ENCODE measurements at regions not wholly inside any gene's neighbourhood (a gene's known extent, or its start where the extent isn't known, plus 50 kb on each side); places are given as distances from the start of the nearest gene placed in this dataset.

DNA sequence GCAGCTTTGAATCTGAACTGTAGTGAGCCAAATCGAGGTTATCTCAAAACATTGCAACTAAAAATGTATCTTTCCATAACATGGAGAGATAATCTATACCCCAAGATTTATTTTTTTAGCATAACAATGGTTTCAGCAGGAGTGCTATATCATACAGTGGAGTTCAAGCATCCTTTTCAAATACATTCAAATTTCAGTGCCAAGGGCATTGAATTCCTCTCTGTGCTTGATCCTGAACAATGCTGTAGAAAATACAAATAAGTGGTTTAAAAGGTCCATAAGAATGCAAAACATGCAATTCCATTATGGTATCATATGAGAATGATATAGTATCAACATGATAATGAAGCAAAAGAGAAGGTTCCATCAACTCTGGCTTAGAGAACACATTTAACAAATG is 201.7 kb downstream of the TXNL1 start:
- Histone ChIP-seq H3K36me3 (ENCODE audit: control insufficient read depth in 2 of 4, insufficient read depth in 4 of 4, low read length in 3 of 4) (no peaks in the 10 kb centered on the region; a peak in 1 of 8 replicates), H3K4me2 (ENCODE audit: insufficient read depth in 1 of 2, low read depth in 2 of 2, low read length in 2 of 2) (no peak overlapping the region), H3K4me1 (replicated peaks in 1 of 4; ENCODE audit: control insufficient read depth in 3 of 4, insufficient read depth in 4 of 4, low read length in 3 of 4) (no peaks in the 10 kb centered on the region), H2AK5ac (ENCODE audit: low read depth, low read length) (no peak overlapping the region), H3K27me3 (replicated peaks in 1 of 4; ENCODE audit: control insufficient read depth in 3 of 4, extremely low read depth in 1 of 4, insufficient read depth in 3 of 4, low read length in 3 of 4) (no peaks in the 10 kb centered on the region), H2BK15ac (ENCODE audit: low read length) (no peak overlapping the region), H3K56ac (replicated peaks; ENCODE audit: insufficient read length, low read depth, low read length) (no peak overlapping the region), H4K5ac (ENCODE audit: insufficient read length, low read depth, low read length) (no peak overlapping the region), H4K20me1 (replicated peaks in 1 of 2; ENCODE audit: control insufficient read depth in 1 of 2, insufficient read depth in 2 of 2, low read length in 2 of 2) (no peaks in the 10 kb centered on the region), H3K23ac (ENCODE audit: insufficient read length) (no peak overlapping the region), H4K8ac (ENCODE audit: extremely low read depth, insufficient read depth, low read length) (no peak overlapping the region), H3K23me2 (ENCODE audit: low read depth, low read length) (no peaks in the 10 kb centered on the region), H2BK12ac (ENCODE audit: low read depth, low read length) (no peak overlapping the region), H3K14ac (ENCODE audit: insufficient read length) (no peak overlapping the region), H3K79me1 (ENCODE audit: low read depth, low read length) (no peaks in the 10 kb centered on the region), H2BK20ac (ENCODE audit: low read length) (no peak overlapping the region), H4K91ac (replicated peaks; ENCODE audit: insufficient read length, low read length) (no peak overlapping the region), H3K4ac (replicated peaks; ENCODE audit: insufficient read length, low read depth, low read length) (no peak overlapping the region), H2BK120ac (replicated peaks; ENCODE audit: low read depth, low read length) (no peak overlapping the region), H3K9me3 (ENCODE audit: insufficient read depth in 2 of 2, low read depth in 1 of 2, low read length in 1 of 2) (no peaks in the 10 kb centered on the region), H2BK5ac (ENCODE audit: low read depth, low read length) (no peak overlapping the region), H3K4me3 (ENCODE audit: extremely low read depth in 1 of 4, insufficient read depth in 2 of 4, low read depth in 3 of 4, low read length in 4 of 4) (no peak overlapping the region), H3K9ac (replicated peaks in 1 of 4; ENCODE audit: extremely low read depth in 1 of 4, low read depth in 3 of 4, low read length in 3 of 4) (no peak overlapping the region), H3K18ac (ENCODE audit: extremely low read depth, low read length) (no peak overlapping the region), H3K27ac (ENCODE audit: low read depth, low read length) (no peak overlapping the region), H3K79me2 (ENCODE audit: control insufficient read depth in 1 of 2, insufficient read depth in 2 of 2, low read length in 2 of 2) (no peaks in the 10 kb centered on the region), H2AFZ (ENCODE audit: low read length) (no peak overlapping the region)
- TF ChIP-seq POLR2AphosphoS5 (IDR thresholded peaks at IDR 0.05; ENCODE audit: low read depth, low read length) (no peak), KDM5A (IDR thresholded peaks at IDR 0.05; ENCODE audit: low read length) (no peak), TCF12 (IDR thresholded peaks at IDR 0.05; ENCODE audit: low read depth, low read length) (no peak), SP1 (IDR thresholded peaks at IDR 0.05; ENCODE audit: low read depth, low read length) (no peak), FOSL1 (IDR thresholded peaks at IDR 0.05; ENCODE audit: insufficient read depth, low read depth, low read length) (no peak), SAP30 (IDR thresholded peaks at IDR 0.05; ENCODE audit: insufficient read depth, insufficient replicate concordance, low read length) (no peak), CREB1 (IDR thresholded peaks at IDR 0.05) (no peak), SIRT6 (IDR thresholded peaks at IDR 0.05; ENCODE audit: low read length) (no peak)
- ChIA-PET POLR2A (ENCODE audit: partially characterized antibody) (no interaction called here), CTCF (ENCODE audit: partially characterized antibody) (no interaction called here)
- no peak for FAIRE-seq
- DNase-seq (ENCODE audit: low read depth in 1 of 2, low spot score in 2 of 2) = no peak
- 72% methylated on average over 1 of the region's 1 CpG; no CpG with 5 or more reads in 1 of the 2 experiments for WGBS, 2 experiments (ENCODE audit: extremely low coverage in 1 of 2, insufficient coverage in 1 of 2, insufficient read length in 1 of 2, insufficient replicate concordance in 2 of 2, low coverage in 1 of 2, low lambda C conversion rate in 2 of 2, missing lambda C conversion rate in 1 of 2)

All from H1 (cell line).